Heart left ventricle (tissue), 16 donors: ENCODE measurements at regions not wholly inside any gene's neighbourhood (a gene's known extent, or its start where the extent isn't known, plus 50 kb on each side); places are given as distances from the start of the nearest gene placed in this dataset.

Experiments used
- ATAC-seq, 4 donors: fragments of 200-7000 bp; cut with Tn5 transposase; one replicate each; pipeline ENCODE4 v1.9.1; 2020 to 2022; ENCODE audit warnings: moderate library complexity in 4 of 4, mild to moderate bottlenecking in 3 of 4, moderate number of reproducible peaks in 1 of 4
- DNase-seq, 5 donors: peaks; one replicate each; pipeline ENCODE4 v3.0.0-alpha.2; 2020
- H3K27ac ChIP-seq, 12 donors: fragments of 200-600 bp; sonication (generic) in 4 of 12; one replicate each; pipeline versions ENCODE4 v1.5.0 to v1.8.0; 2016 to 2022; ENCODE audit warnings: mild to moderate bottlenecking in 2 of 12
- H3K27me3 ChIP-seq, 9 donors: fragments of 200-600 bp; sonication (generic) in 2 of 9; one replicate each; pipeline versions ENCODE4 v1.5.1 to v1.8.0; 2016 to 2022; ENCODE audit warnings: mild to moderate bottlenecking in 3 of 9
- H3K36me3 ChIP-seq, 9 donors: fragments of 200-600 bp; sonication (generic) in 2 of 9; one replicate each; pipeline versions ENCODE4 v1.5.0 to v1.8.0; 2018 to 2022; ENCODE audit warnings: mild to moderate bottlenecking in 2 of 9
- H3K4me1 ChIP-seq, 12 donors: fragments of 200-600 bp; sonication (generic) in 4 of 12; one replicate each; pipeline versions ENCODE4 v1.5.0 to v1.8.0; 2016 to 2022; ENCODE audit warnings: mild to moderate bottlenecking in 3 of 12
- H3K4me3 ChIP-seq, 12 donors: fragments of 200-600 bp; sonication (generic) in 4 of 12; one replicate each; pipeline versions ENCODE4 v1.5.0 to v1.8.0; 2017 to 2022; ENCODE audit warnings: mild to moderate bottlenecking in 9 of 12, moderate library complexity in 4 of 12
- H3K9me3 ChIP-seq, 12 donors: fragments of 200-600 bp; sonication (generic) in 4 of 12; one replicate each; pipeline versions ENCODE4 v1.5.0 to v1.8.0; 2016 to 2022; ENCODE audit warnings: mild to moderate bottlenecking in 1 of 12
- POLR2A ChIP-seq, 2 donors: fragments of 450-650 bp; IDR thresholded peaks; one replicate each; pipeline ENCODE4 v1.6.1; 2017; ENCODE audit warnings: antibody characterized with exemption in 2 of 2, mild to moderate bottlenecking in 2 of 2, moderate library complexity in 2 of 2
- WGBS, 4 donors: extraction: QIAGEN DNeasy Blood & Tissue Kit in 2 of 4; methylation state at CpG; one replicate each; pipeline versions ENCODE4 v1.1.5 to v1.1.7; 2013 to 2018; 5-methylcytosine and 5-hydroxymethylcytosine counted together
- intact Hi-C, 10 donors: fragments of 100-400 bp; cut with DNase I; formaldehyde crosslinking; loops; one replicate each; pipeline versions ENCODE4 v1.11.1 to v1.14.2; 2022
- TF ChIP-seq, protein P1 (sequence below), 12 donors: fragments of 200-600 bp; sonication (generic) in 4 of 12; IDR thresholded peaks; one replicate each; pipeline versions ENCODE4 v1.5.0 to v1.8.0; 2018 to 2022; ENCODE audit warnings: antibody characterized with exemption in 12 of 12, mild to moderate bottlenecking in 5 of 12
- donor health status: ischemic (EF 13 %, LVEDD 7.1; RV severe dilation, severe dysfunction).
- donor health status: healthy with polysubstance abuse.
- donor health status: DM: no; HTN: yes; CAD: no.
- donor health status: DM: no; HTN: no; CAD: no.
- donor health status: ischemic (EF 25% LVEDD 6.9; RV normal size, moderate dysfunction).
- donor health status: ischemic (EF 25% LVEDD 5.7; RV mildly dilated, moderate dysfunction).
- donor health status: healthy.
- donor health status: DM: yes; HTN: yes; CAD: no.
- donor health status: ischemic (EF 35%, LVEDD 5.7; RV mildly dilated, moderate dysfunction).
- donor health status: nonischemic (EF 11% LVEDD 7.7; RV severe dilation, severe dysfunction).
- donor health status: DM: yes; HTN: yes; CAD: no.
- donor health status: PGD.
- donor health status: ischemic (EF 29% LVEDD 5.4; RV normal size, mild dysfunction).
- donor health status: nonischemic (EF 23%, LVEDD 6.1; RV moderate dilation, normal function).

DNA sequence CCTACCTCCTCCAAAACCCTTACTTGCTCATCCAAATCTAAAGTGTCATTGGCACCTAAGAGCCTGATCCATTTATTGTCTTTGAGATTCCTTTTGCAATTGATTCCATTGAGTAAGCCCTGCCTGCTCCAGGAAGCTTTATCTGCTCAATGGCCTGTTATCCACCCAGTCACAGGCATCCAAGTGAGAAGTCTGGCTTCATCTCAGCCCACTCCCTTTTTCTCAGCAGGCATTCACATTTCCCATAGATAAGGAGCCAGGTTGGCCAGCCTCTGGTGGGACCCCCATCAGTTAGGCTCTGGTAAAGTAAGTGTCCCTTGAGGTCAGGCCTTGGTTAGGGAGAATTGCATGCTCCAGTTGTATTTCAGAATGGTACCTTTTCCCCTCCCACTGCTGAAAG, 396.2 kb upstream of the ST6GAL2 start:
- no peak for ATAC-seq
- intact Hi-C loops = no loop called here
- no peaks in the 10 kb centered on the region for H3K36me3 ChIP-seq
- H3K27ac ChIP-seq = no peak overlapping the region
- no peaks in the 10 kb centered on the region for H3K9me3 ChIP-seq
- H3K27me3 ChIP-seq = no peaks in the 10 kb centered on the region
- TF ChIP-seq, protein P1, sequence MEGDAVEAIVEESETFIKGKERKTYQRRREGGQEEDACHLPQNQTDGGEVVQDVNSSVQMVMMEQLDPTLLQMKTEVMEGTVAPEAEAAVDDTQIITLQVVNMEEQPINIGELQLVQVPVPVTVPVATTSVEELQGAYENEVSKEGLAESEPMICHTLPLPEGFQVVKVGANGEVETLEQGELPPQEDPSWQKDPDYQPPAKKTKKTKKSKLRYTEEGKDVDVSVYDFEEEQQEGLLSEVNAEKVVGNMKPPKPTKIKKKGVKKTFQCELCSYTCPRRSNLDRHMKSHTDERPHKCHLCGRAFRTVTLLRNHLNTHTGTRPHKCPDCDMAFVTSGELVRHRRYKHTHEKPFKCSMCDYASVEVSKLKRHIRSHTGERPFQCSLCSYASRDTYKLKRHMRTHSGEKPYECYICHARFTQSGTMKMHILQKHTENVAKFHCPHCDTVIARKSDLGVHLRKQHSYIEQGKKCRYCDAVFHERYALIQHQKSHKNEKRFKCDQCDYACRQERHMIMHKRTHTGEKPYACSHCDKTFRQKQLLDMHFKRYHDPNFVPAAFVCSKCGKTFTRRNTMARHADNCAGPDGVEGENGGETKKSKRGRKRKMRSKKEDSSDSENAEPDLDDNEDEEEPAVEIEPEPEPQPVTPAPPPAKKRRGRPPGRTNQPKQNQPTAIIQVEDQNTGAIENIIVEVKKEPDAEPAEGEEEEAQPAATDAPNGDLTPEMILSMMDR (IDR thresholded peaks at IDR 0.05) = no peak
- no peak for TF ChIP-seq POLR2A (IDR thresholded peaks at IDR 0.05)
- no peak overlapping the region for H3K4me3 ChIP-seq
- H3K4me1 ChIP-seq = peaks cover 0 to 3% (median 0%) of the 10 kb centered on the region in 12 donors
- no peak for DNase-seq

DNA sequence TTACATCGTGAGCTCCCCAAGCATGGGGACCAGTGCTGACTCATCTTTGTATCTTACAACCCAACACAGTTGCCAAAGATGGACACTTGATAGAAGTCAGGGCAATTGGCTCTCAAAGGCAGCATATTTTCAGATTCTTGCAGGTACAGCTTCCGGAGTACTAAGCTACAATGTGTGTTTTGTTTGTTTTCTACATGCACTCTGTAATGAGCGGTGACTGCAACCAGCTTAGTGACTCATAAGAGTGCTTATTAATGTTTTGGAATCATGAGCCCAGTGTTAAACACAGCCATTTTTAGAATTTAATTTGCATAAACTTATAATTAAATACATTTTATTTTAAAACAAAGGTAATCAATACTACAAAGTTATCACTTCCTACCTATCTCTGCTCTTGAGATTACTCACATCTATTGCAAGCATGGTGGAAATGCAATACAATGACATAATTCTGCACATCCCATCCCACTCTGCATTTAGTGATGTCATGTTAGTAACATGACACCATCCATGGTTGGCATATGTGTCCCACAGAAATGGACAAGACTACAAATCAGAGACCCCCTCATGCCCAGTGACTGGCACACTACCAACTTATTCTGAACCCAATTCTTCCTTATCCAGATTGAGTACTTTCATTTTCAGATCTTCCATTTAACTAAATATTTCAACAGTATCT, 399.8 kb upstream of the ST6GAL2 start:
- Histone ChIP-seq H3K27me3 (no peaks in the 10 kb centered on the region), H3K4me3 (no peak overlapping the region), H3K36me3 (no peaks in the 10 kb centered on the region), H3K4me1 (no peaks in the 10 kb centered on the region), H3K9me3 (no peaks in the 10 kb centered on the region), H3K27ac (no peak overlapping the region)
- intact Hi-C loops = no loop called here
- no peak for TF ChIP-seq POLR2A (IDR thresholded peaks at IDR 0.05)
- TF ChIP-seq, protein P1 (IDR thresholded peaks at IDR 0.05) = no peak
- ATAC-seq = no peak
- DNase-seq = no peak
- WGBS, 4 donors = 89 to 91% (median 89%) methylated on average over 3 of the region's 3 CpGs

DNA sequence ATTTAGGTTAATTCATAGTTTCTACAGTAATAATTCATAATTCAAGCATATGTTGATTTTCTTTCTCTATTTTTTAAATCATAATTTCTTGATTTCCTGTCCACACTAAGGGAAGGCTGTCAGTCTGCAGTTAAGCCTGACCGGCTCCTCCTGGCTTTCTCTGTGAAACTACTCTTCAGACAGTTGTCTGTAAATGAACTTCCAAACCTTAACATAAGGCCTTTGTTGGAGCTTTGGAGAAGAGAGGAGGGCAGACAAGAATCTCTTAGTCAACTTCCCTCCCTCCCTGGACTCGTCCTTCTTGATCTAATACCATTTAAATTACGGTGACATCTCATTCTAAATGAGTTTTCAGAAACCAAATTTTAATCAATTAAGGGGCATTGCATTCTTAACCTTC, 404.1 kb upstream of the ST6GAL2 start:
- Histone ChIP-seq H3K4me3 (no peak overlapping the region), H3K4me1 (no peaks in the 10 kb centered on the region), H3K27me3 (no peaks in the 10 kb centered on the region), H3K27ac (no peak overlapping the region), H3K36me3 (no peaks in the 10 kb centered on the region), H3K9me3 (peaks cover 0 to 2% (median 0%) of the 10 kb centered on the region in 12 donors)
- ATAC-seq = no peak
- intact Hi-C loops = no loop called here
- TF ChIP-seq POLR2A (IDR thresholded peaks at IDR 0.05) = no peak
- TF ChIP-seq, protein P1 (IDR thresholded peaks at IDR 0.05) = no peak
- WGBS, 4 donors = 75 to 82% (median 77%) methylated on average over 3 of the region's 3 CpGs
- DNase-seq = no peak

DNA sequence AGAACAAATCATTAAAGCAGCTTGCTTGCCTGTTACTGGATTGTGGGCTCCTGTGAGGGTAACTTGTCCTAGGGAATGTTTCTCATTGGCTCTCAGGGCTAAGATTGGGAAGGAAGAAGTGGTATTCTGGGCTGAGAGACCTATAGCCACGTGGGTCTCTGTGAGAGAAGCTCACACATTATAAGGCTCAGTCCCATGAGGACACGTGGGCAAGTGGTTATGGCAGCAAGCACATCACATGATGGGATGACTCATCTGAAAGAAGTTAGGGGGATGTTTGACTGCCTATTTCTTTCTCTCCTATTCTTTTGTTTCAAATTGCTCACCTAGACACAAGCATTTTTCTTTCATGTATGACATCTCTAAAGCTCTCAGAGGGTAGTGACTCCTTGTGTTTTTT, 418.0 kb upstream of the ST6GAL2 start:
- ATAC-seq (no peak), DNase-seq (no peak)
- no peak for TF ChIP-seq POLR2A (IDR thresholded peaks at IDR 0.05)
- TF ChIP-seq, protein P1 (IDR thresholded peaks at IDR 0.05) = no peak
- WGBS, 4 donors = 26 to 41% (median 40%) methylated on average over 2 of the region's 2 CpGs
- Histone ChIP-seq H3K4me3 (no peak overlapping the region), H3K36me3 (no peaks in the 10 kb centered on the region), H3K27me3 (no peaks in the 10 kb centered on the region), H3K9me3 (peaks cover 0 to 4% (median 0%) of the 10 kb centered on the region in 12 donors), H3K27ac (no peak overlapping the region), H3K4me1 (no peaks in the 10 kb centered on the region)
- intact Hi-C loops = no loop called here
